ENCODE measurements at regions not wholly inside any gene's neighbourhood (a gene's known extent, or its start where the extent isn't known, plus 50 kb on each side); places are given as distances from the start of the nearest gene placed in this dataset.

DNA sequence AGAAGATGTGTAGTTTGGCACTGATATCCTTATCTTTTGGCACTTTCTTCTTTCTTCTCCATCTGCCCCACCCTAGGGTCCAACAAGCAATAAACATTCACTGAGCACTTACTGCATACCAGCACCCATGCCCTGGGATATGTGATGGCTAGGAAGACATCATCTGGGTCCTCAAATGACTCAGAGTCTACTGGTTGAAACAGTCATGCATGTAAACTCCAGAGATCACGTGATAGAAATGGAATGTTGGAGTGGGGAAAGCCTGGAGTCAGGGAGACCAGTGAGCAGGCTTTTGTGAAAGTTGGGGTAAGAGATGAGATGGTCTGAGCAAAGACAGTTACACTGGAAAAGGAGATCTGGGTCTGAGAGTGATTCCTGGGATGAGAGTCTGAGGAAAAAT is 724.9 kb upstream of the TENM4 start:
- FAIRE-seq (no peak), DNase-seq (ENCODE audit: low read depth, low spot score) (no peak), ATAC-seq (no peak)
- no peaks in the 10 kb centered on the region for H3K9me3 ChIP-seq (replicated peaks; ENCODE audit: control insufficient read depth, insufficient read depth, low read length)
- H4K20me1 ChIP-seq (ENCODE audit: control insufficient read depth, insufficient read depth), result no peaks in the 10 kb centered on the region
- H3K27ac ChIP-seq (ENCODE audit: control insufficient read depth, insufficient read depth), result no peak overlapping the region
- H3K9ac ChIP-seq (ENCODE audit: control insufficient read depth, insufficient read depth, low read length), result no peak overlapping the region
- RAD21 ChIA-PET (ENCODE audit: unreplicated experiment), result no interaction called here
- no peak overlapping the region for H2AFZ ChIP-seq (ENCODE audit: control insufficient read depth, low read depth, low read length)
- no peak overlapping the region for H3K4me2 ChIP-seq (ENCODE audit: control insufficient read depth, insufficient read depth)
- no peaks in the 10 kb centered on the region for H3K36me3 ChIP-seq (ENCODE audit: control insufficient read depth in 2 of 2, insufficient read depth in 2 of 2, low read length in 1 of 2)
- H3K27me3 ChIP-seq (replicated peaks in 1 of 2; ENCODE audit: control insufficient read depth in 2 of 2, insufficient read depth in 2 of 2, low read length in 1 of 2), result no peaks in the 10 kb centered on the region
- POLR2A ChIA-PET, result no interaction called here
- no peak for TF ChIP-seq JUNB (IDR thresholded peaks at IDR 0.05)
- no peak for TF ChIP-seq ZNF384 (IDR thresholded peaks at IDR 0.05; ENCODE audit: borderline replicate concordance, low read depth, low read length)
- no peak for TF ChIP-seq SRF (IDR thresholded peaks at IDR 0.05; ENCODE audit: low read depth in 2 of 2, low read length in 2 of 2)
- no peak for TF ChIP-seq ZNF24 (IDR thresholded peaks at IDR 0.05)
- TF ChIP-seq, protein P1, sequence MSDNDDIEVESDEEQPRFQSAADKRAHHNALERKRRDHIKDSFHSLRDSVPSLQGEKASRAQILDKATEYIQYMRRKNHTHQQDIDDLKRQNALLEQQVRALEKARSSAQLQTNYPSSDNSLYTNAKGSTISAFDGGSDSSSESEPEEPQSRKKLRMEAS (IDR thresholded peaks at IDR 0.05; ENCODE audit: low read depth, low read length), result no peak
- no peak for TF ChIP-seq JUND (IDR thresholded peaks at IDR 0.05; ENCODE audit: low read depth, low read length)
- no peak for TF ChIP-seq NFIC (IDR thresholded peaks at IDR 0.05; ENCODE audit: low read depth, low read length)
- no peak for TF ChIP-seq CHD4 (IDR thresholded peaks at IDR 0.05)
- no peak for TF ChIP-seq GATAD2B (conservative IDR thresholded peaks at IDR 0.05; ENCODE audit: low read depth)
- no peak for TF ChIP-seq HDGF (IDR thresholded peaks at IDR 0.05)
- in situ Hi-C loops (cut with MboI), result no loop called here
- SMC1A ChIA-PET (ENCODE audit: uncharacterized antibody, unreplicated experiment), result interaction anchor here (0.6 kb wide), 1 partner anchor 44 kb away, joined by 3 read pairs; no protein-coding TSS in a partner anchor
- H3K79me2 ChIP-seq (ENCODE audit: control insufficient read depth, insufficient read depth, low read length), result no peaks in the 10 kb centered on the region
- CTCF ChIA-PET, result interaction anchor here (1.8 kb wide), 1 partner anchor 11 kb away, joined by 5 read pairs; no protein-coding TSS in a partner anchor
- no TSS peak for BruUV-seq (replicated peaks)
- WGBS (ENCODE audit: insufficient coverage, insufficient replicate concordance, low lambda C conversion rate, missing lambda C conversion rate), result 0% methylated on average over 1 of the region's 1 CpG
- H3K4me3 ChIP-seq, result no peak overlapping the region
- intact Hi-C loops (cut with micrococcal nuclease; ENCODE audit: unreplicated experiment), result no loop called here
- H3K4me1 ChIP-seq (ENCODE audit: control insufficient read depth, insufficient read depth, low read length), result no peaks in the 10 kb centered on the region

DNA sequence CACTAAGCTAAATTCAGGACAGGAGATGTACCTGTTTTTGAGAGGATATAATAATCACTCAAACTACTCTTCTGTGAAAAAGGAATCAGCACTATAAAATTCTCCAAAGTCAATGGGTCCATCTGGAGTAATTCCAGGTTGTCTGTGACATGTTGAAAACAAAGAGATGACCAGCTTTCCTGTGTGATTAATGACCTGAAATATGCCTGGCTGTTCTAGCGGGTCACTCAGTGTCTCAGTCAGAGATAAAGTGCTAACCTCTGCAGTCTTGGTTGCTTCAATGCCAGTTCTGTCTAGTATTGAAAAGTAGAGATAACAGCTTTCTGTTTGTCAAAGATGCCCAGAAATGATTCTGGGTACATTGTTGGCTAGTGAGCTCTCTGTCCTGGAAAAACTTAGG is 722.6 kb upstream of the TENM4 start:
- no peaks in the 10 kb centered on the region for H4K20me1 ChIP-seq (ENCODE audit: control insufficient read depth, insufficient read depth)
- no peaks in the 10 kb centered on the region for H3K9me3 ChIP-seq (replicated peaks; ENCODE audit: control insufficient read depth, insufficient read depth, low read length)
- in situ Hi-C loops (cut with MboI) (no loop called here), intact Hi-C loops (cut with micrococcal nuclease; ENCODE audit: unreplicated experiment) (no loop called here)
- no peak overlapping the region for H2AFZ ChIP-seq (ENCODE audit: control insufficient read depth, low read depth, low read length)
- no peak overlapping the region for H3K9ac ChIP-seq (ENCODE audit: control insufficient read depth, insufficient read depth, low read length)
- H3K79me2 ChIP-seq (ENCODE audit: control insufficient read depth, insufficient read depth, low read length), result no peaks in the 10 kb centered on the region
- no peak overlapping the region for H3K27ac ChIP-seq (ENCODE audit: control insufficient read depth, insufficient read depth)
- H3K36me3 ChIP-seq (ENCODE audit: control insufficient read depth in 2 of 2, insufficient read depth in 2 of 2, low read length in 1 of 2), result no peaks in the 10 kb centered on the region
- POLR2A ChIA-PET, result no interaction called here
- 6% methylated on average over 1 of the region's 1 CpG for WGBS (ENCODE audit: insufficient coverage, insufficient replicate concordance, low lambda C conversion rate, missing lambda C conversion rate)
- H3K4me2 ChIP-seq (ENCODE audit: control insufficient read depth, insufficient read depth), result no peak overlapping the region
- no peaks in the 10 kb centered on the region for H3K27me3 ChIP-seq (replicated peaks in 1 of 2; ENCODE audit: control insufficient read depth in 2 of 2, insufficient read depth in 2 of 2, low read length in 1 of 2)
- H3K4me1 ChIP-seq (ENCODE audit: control insufficient read depth, insufficient read depth, low read length), result no peaks in the 10 kb centered on the region
- RAD21 ChIA-PET (ENCODE audit: unreplicated experiment), result no interaction called here
- CTCF ChIA-PET, result interaction anchor here (1.2 kb wide), 1 partner anchor 8 kb away, joined by 4 read pairs; no protein-coding TSS in a partner anchor
- no TSS peak for BruUV-seq (replicated peaks)
- ATAC-seq (no peak), FAIRE-seq (no peak), DNase-seq (ENCODE audit: low read depth, low spot score) (no peak)
- SMC1A ChIA-PET (ENCODE audit: uncharacterized antibody, unreplicated experiment), result no interaction called here
- no peak overlapping the region for H3K4me3 ChIP-seq
- TF ChIP-seq MTA2 (IDR thresholded peaks at IDR 0.05; ENCODE audit: low read depth) (no peak), BACH1 (IDR thresholded peaks at IDR 0.05; ENCODE audit: borderline replicate concordance) (no peak), MYC (IDR thresholded peaks at IDR 0.05; ENCODE audit: insufficient read depth, insufficient read length, insufficient replicate concordance, low read length, severe bottlenecking) (no peak), STAT1 (conservative IDR thresholded peaks at IDR 0.05) (no peak), FOS (IDR thresholded peaks at IDR 0.05; ENCODE audit: borderline replicate concordance, extremely low read depth, insufficient read length) (no peak), ZNF622 (IDR thresholded peaks at IDR 0.05) (no peak), HDGF (IDR thresholded peaks at IDR 0.05) (no peak)
- TF ChIP-seq, protein P2, sequence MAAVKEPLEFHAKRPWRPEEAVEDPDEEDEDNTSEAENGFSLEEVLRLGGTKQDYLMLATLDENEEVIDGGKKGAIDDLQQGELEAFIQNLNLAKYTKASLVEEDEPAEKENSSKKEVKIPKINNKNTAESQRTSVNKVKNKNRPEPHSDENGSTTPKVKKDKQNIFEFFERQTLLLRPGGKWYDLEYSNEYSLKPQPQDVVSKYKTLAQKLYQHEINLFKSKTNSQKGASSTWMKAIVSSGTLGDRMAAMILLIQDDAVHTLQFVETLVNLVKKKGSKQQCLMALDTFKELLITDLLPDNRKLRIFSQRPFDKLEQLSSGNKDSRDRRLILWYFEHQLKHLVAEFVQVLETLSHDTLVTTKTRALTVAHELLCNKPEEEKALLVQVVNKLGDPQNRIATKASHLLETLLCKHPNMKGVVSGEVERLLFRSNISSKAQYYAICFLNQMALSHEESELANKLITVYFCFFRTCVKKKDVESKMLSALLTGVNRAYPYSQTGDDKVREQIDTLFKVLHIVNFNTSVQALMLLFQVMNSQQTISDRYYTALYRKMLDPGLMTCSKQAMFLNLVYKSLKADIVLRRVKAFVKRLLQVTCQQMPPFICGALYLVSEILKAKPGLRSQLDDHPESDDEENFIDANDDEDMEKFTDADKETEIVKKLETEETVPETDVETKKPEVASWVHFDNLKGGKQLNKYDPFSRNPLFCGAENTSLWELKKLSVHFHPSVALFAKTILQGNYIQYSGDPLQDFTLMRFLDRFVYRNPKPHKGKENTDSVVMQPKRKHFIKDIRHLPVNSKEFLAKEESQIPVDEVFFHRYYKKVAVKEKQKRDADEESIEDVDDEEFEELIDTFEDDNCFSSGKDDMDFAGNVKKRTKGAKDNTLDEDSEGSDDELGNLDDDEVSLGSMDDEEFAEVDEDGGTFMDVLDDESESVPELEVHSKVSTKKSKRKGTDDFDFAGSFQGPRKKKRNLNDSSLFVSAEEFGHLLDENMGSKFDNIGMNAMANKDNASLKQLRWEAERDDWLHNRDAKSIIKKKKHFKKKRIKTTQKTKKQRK (IDR thresholded peaks at IDR 0.05; ENCODE audit: low read depth, low read length), result no peak
